K562 (cell line): ENCODE measurements at regions not wholly inside any gene's neighbourhood (a gene's known extent, or its start where the extent isn't known, plus 50 kb on each side); places are given as distances from the start of the nearest gene placed in this dataset.

Experiments used
- ATAC-seq: fragments of 200-7000 bp; cut with Tn5 transposase; 3 replicates; pipeline ENCODE4 v1.9.1; 2020; ENCODE audit warnings: moderate library complexity
- BruUV-seq: library from RNA; stranded (reverse); fragments of 400-500 nt; replicated peaks from 2 replicates; lab custom pipeline; 2021; lab: Mats Ljungman, UMichigan
- CTCF ChIA-PET: fragments of 300-600 bp; formaldehyde crosslinking; extraction: SDS; loops from one replicate; lab custom pipeline; 2021; ENCODE audit warnings: low intra/inter-chr PET ratio; lab: Yijun Ruan, JAX
- POLR2A ChIA-PET: fragments of 300-600, 350-650 bp; sonication (Branson Sonifier 250); formaldehyde crosslinking; extraction: SDS; loops from one replicate; lab custom pipeline; 2021; ENCODE audit warnings: antibody characterized with exemption, inconsistent platforms; lab: Yijun Ruan, JAX
- DNase-seq, 4 experiments: peaks; one replicate each; pipeline versions ENCODE4 v3.0.0 to v3.0.0-alpha.2; 2011 to 2018; ENCODE audit warnings: low spot score in 3 of 4, mixed read lengths in 3 of 4; ENCODE audit errors: extremely low read depth in 1 of 4
- FAIRE-seq: peaks from 2 replicates; lab custom pipeline; 2011; peaks lifted over from hg19 to GRCh38; lab: Jason Lieb, UNC
- H2AFZ ChIP-seq: 2 replicates; pipeline ENCODE4 v1.6.0; 2011; ENCODE audit warnings: low read depth, low read length, control low read depth, inconsistent platforms
- H3K27ac ChIP-seq: fragments of 200-600 bp; 3 replicates; pipeline ENCODE4 v1.8.0; 2011; ENCODE audit warnings: low read depth, mild to moderate bottlenecking, control low read depth, inconsistent platforms, low read length, moderate library complexity, mixed read lengths; ENCODE audit errors: extremely low read depth
- H3K27me3 ChIP-seq, 2 experiments: fragments of 300-600 bp in 1 of 2; 2 replicates in 1 of 2; 3 replicates in 1 of 2; pipeline versions ENCODE4 v1.6.0 to v1.8.0; 2011; ENCODE audit warnings: inconsistent platforms in 2 of 2, low read length in 2 of 2, mild to moderate bottlenecking in 1 of 2, mixed read lengths in 1 of 2, moderate library complexity in 1 of 2; ENCODE audit not compliant: control insufficient read depth in 2 of 2, insufficient read depth in 2 of 2
- H3K36me3 ChIP-seq: fragments of 300-600 bp; 3 replicates; pipeline ENCODE4 v1.8.0; 2011; ENCODE audit warnings: mild to moderate bottlenecking, low read length, inconsistent platforms; ENCODE audit not compliant: control insufficient read depth, insufficient read depth
- H3K4me1 ChIP-seq, 2 experiments: fragments of 200-600 bp in 1 of 2; replicated peaks in 1 of 2; 2 replicates in 1 of 2; 3 replicates in 1 of 2; pipeline versions ENCODE4 v1.5.1 to v1.8.0; 2011; ENCODE audit warnings: inconsistent platforms in 2 of 2, low read length in 2 of 2, mild to moderate bottlenecking in 1 of 2, mixed read lengths in 1 of 2, moderate library complexity in 1 of 2; ENCODE audit not compliant: control insufficient read depth in 2 of 2, insufficient read depth in 2 of 2
- H3K4me2 ChIP-seq: 2 replicates; pipeline ENCODE4 v1.6.1; 2011; ENCODE audit warnings: low read length, control low read depth, inconsistent platforms, mixed read lengths; ENCODE audit not compliant: insufficient read depth
- H3K4me3 ChIP-seq: fragments of 200-600 bp; sonication (generic), shearing (Covaris generic); 2 replicates; pipeline ENCODE4 v1.5.1; 2016; ENCODE audit warnings: control low read depth, inconsistent platforms
- H3K79me2 ChIP-seq: fragments of 200-600 bp; 3 replicates; pipeline ENCODE4 v1.8.0; 2011; ENCODE audit warnings: low read length, inconsistent platforms; ENCODE audit not compliant: control insufficient read depth, insufficient read depth
- H3K9ac ChIP-seq, 2 experiments: 2 replicates each; pipeline versions ENCODE4 v1.6.0 to v1.6.1; 2011; ENCODE audit warnings: low read depth in 2 of 2, low read length in 2 of 2, control low read depth in 1 of 2, inconsistent platforms in 1 of 2, mild to moderate bottlenecking in 1 of 2, mixed read lengths in 1 of 2; ENCODE audit not compliant: insufficient read depth in 1 of 2
- H3K9me1 ChIP-seq: one replicate; pipeline ENCODE4 v1.6.0; 2011; ENCODE audit warnings: inconsistent platforms, mild to moderate bottlenecking, low read length, moderate library complexity; ENCODE audit not compliant: control insufficient read depth, insufficient read depth
- H3K9me3 ChIP-seq: replicated peaks from 2 replicates; pipeline ENCODE4 v1.5.1; 2011; ENCODE audit warnings: low read depth, low read length, inconsistent platforms; ENCODE audit not compliant: control insufficient read depth, insufficient read depth
- H4K20me1 ChIP-seq: replicated peaks from 2 replicates; pipeline ENCODE4 v1.6.1; 2011; ENCODE audit warnings: low read length, inconsistent platforms, mixed read lengths; ENCODE audit not compliant: control insufficient read depth, insufficient read depth
- ARID3B ChIP-seq: fragments of 250-450 bp; sonication (Bioruptor Pico); IDR thresholded peaks from 2 replicates; pipeline ENCODE4 v1.4.0; 2020; ENCODE audit warnings: borderline replicate concordance
- ATF3 ChIP-seq, 2 experiments: fragments of 450-650 bp in 1 of 2; sonication (generic) in 1 of 2; formaldehyde crosslinking in 1 of 2; IDR thresholded peaks in 1 of 2; conservative IDR thresholded peaks in 1 of 2; 2 replicates each; pipeline versions ENCODE4 v1.6.1 to v1.8.1; 2016 to 2023; ENCODE audit warnings: mild to moderate bottlenecking in 2 of 2, moderate library complexity in 2 of 2, inconsistent platforms in 1 of 2, missing genetic modification reagents in 1 of 2
- CTCF ChIP-seq, 3 experiments: IDR thresholded peaks in 2 of 3; conservative IDR thresholded peaks in 1 of 3; 2 replicates each; pipeline ENCODE4 v1.5.1; 2011 to 2012; ENCODE audit warnings: low read length in 3 of 3, mild to moderate bottlenecking in 3 of 3, control low read depth in 2 of 3, improper control_type of control experiment in 1 of 3, inconsistent platforms in 1 of 3, low read depth in 1 of 3, mixed read lengths in 1 of 3, moderate library complexity in 1 of 3; ENCODE audit not compliant: insufficient read depth in 2 of 3
- HSF4 ChIP-seq: fragments of 250-450 bp; sonication (Bioruptor Pico); IDR thresholded peaks from 2 replicates; pipeline ENCODE4 v2.1.2; 2022; ENCODE audit warnings: mild to moderate bottlenecking, moderate library complexity, borderline replicate concordance
- ZC3H4 ChIP-seq: sonication (generic); formaldehyde crosslinking; IDR thresholded peaks from 2 replicates; pipeline ENCODE4 v1.9.0; 2021; ENCODE audit warnings: missing genetic modification reagents, borderline replicate concordance
- ZFP1 ChIP-seq: fragments of 450-650 bp; formaldehyde crosslinking; IDR thresholded peaks from 2 replicates; pipeline ENCODE4 v1.4.0; 2020; ENCODE audit warnings: mild to moderate bottlenecking, mixed read lengths
- ZNF140 ChIP-seq: fragments of 250-450 bp; sonication (Bioruptor Pico); IDR thresholded peaks from 2 replicates; pipeline ENCODE4 v1.8.0; 2021; ENCODE audit warnings: moderate library complexity, mild to moderate bottlenecking, inconsistent platforms
- ZNF217 ChIP-seq: sonication (generic); formaldehyde crosslinking; IDR thresholded peaks from 2 replicates; pipeline ENCODE4 v1.8.0; 2022; ENCODE audit warnings: mild to moderate bottlenecking, missing genetic modification reagents
- ZNF23 ChIP-seq: fragments of 250-450 bp; sonication (Bioruptor Pico); IDR thresholded peaks from 2 replicates; pipeline ENCODE4 v1.4.0; 2020; ENCODE audit warnings: mild to moderate bottlenecking
- ZNF263 ChIP-seq: sonication (generic); formaldehyde crosslinking; IDR thresholded peaks from 2 replicates; pipeline ENCODE4 v1.8.0; 2022; ENCODE audit warnings: mild to moderate bottlenecking, missing genetic modification reagents, borderline replicate concordance
- ZNF395 ChIP-seq: fragments of 200-800 bp; sonication (Bioruptor generic); IDR thresholded peaks from 2 replicates; pipeline ENCODE4 v1.6.1; 2017; ENCODE audit warnings: missing genetic modification characterization, missing compliant biosample characterization
- WGBS: fragments of 100-300 bp; shearing (Covaris generic); methylation state at CpG from one replicate; pipeline ENCODE4 v1.1.6; 2016; ENCODE audit warnings: low coverage, mixed read lengths; ENCODE audit not compliant: insufficient coverage; ENCODE audit errors: missing lambda C conversion rate; 5-methylcytosine and 5-hydroxymethylcytosine counted together
- in situ Hi-C: fragments of 300-500 bp; cut with MboI; formaldehyde crosslinking; loops from 4 replicates; pipeline ENCODE4 v1.15.0; 2018; ENCODE audit warnings: inconsistent platforms, mixed read lengths
- intact Hi-C: fragments of 100-400 bp; cut with micrococcal nuclease; formaldehyde crosslinking; loops from 2 replicates; pipeline ENCODE4 v1.14.2; 2022
- TF ChIP-seq, protein P1 (sequence below): sonication (generic); IDR thresholded peaks from 2 replicates; pipeline ENCODE4 v1.6.1; 2016
- TF ChIP-seq, protein P2 (sequence below): fragments of 250-450 bp; sonication (Bioruptor Pico); IDR thresholded peaks from 2 replicates; pipeline ENCODE4 v1.8.0; 2022; ENCODE audit warnings: moderate library complexity, mild to moderate bottlenecking, inconsistent platforms

DNA sequence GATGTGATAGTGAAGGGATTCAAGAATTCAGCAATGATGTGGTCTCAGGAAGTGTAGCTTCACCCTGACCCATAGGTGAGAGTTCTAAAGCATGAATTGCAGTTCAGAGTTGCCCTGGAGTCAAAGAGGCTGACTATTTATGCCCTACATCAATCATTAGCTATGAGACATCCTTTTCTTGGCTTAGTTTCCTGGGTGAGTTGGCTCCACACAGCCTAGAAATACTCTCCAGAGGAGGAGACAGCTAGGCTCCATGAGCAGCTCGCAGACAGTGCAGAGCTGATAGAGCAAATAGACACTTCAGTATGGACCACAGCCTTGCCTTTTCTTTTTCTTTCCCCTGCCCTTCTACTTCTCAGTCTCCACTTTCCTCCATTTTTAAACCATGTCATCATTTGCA is 1651.8 kb downstream of the MAT2B start:
- 0% methylated on average over 1 of the region's 1 CpG for whole genome bisulfite sequencing
- CTCF ChIA-PET = no interaction called here
- Histone ChIP-seq H3K36me3 (no peaks in the 10 kb centered on the region), H3K9me3 (peaks cover 2% of the 10 kb centered on the region; the same call in 1 of the 2 replicates), H3K4me2 (no peak overlapping the region), H3K27ac (no peak overlapping the region), H3K9ac (no peak overlapping the region), H3K79me2 (no peaks in the 10 kb centered on the region), H3K4me3 (no peak overlapping the region), H3K9me1 (no peaks in the 10 kb centered on the region), H4K20me1 (no peaks in the 10 kb centered on the region), H3K27me3 (no peaks in the 10 kb centered on the region), H2AFZ (no peak overlapping the region), H3K4me1 (no peaks in the 10 kb centered on the region)
- FAIRE-seq (no peak), ATAC-seq (no peak), DNase-seq (no peak)
- POLR2A ChIA-PET = no interaction called here
- BruUV-seq = no TSS peak
- intact Hi-C loops (no loop called here), in situ Hi-C loops (no loop called here)
- TF ChIP-seq, protein P1, sequence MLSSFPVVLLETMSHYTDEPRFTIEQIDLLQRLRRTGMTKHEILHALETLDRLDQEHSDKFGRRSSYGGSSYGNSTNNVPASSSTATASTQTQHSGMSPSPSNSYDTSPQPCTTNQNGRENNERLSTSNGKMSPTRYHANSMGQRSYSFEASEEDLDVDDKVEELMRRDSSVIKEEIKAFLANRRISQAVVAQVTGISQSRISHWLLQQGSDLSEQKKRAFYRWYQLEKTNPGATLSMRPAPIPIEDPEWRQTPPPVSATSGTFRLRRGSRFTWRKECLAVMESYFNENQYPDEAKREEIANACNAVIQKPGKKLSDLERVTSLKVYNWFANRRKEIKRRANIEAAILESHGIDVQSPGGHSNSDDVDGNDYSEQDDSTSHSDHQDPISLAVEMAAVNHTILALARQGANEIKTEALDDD = no peak
- no peak for TF ChIP-seq ZNF263 (CRISPR knock-in tag)
- TF ChIP-seq ARID3B (CRISPR knock-in tag) = no peak
- no peak for TF ChIP-seq ZNF217 (CRISPR knock-in tag)
- TF ChIP-seq ZFP1 (CRISPR knock-in tag) = no peak
- TF ChIP-seq ZC3H4 (CRISPR knock-in tag) = no peak
- TF ChIP-seq, protein P2, sequence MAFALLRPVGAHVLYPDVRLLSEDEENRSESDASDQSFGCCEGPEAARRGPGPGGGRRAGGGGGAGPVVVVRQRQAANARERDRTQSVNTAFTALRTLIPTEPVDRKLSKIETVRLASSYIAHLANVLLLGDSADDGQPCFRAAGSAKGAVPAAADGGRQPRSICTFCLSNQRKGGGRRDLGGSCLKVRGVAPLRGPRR (CRISPR knock-in tag) = no peak
- TF ChIP-seq ZNF23 = no peak
- TF ChIP-seq ATF3 (IDR thresholded peaks at IDR 0.05) = no peak
- no peak for TF ChIP-seq ATF3 (CRISPR knock-in tag; conservative IDR thresholded peaks at IDR 0.05)
- no peak for TF ChIP-seq ZNF140
- no peak for TF ChIP-seq HSF4 (CRISPR knock-in tag)
- TF ChIP-seq ZNF395 (CRISPR knock-in tag) = no peak
- no peak for TF ChIP-seq CTCF (IDR thresholded peaks at IDR 0.05 in 2 of 3, conservative IDR thresholded peaks at IDR 0.05 in 1 of 3; ENCODE audit: insufficient read depth in 2 of 3, low read depth in 1 of 3, low read length in 3 of 3)
